Ovary (tissue), 3 donors: ENCODE measurements at regions not wholly inside any gene's neighbourhood (a gene's known extent, or its start where the extent isn't known, plus 50 kb on each side); places are given as distances from the start of the nearest gene placed in this dataset.

Source experiments
- POLR2A ChIP-seq: fragments of 450-650 bp; IDR thresholded peaks from one replicate; pipeline ENCODE4 v1.6.1; 2017; ENCODE audit warnings: antibody characterized with exemption, mild to moderate bottlenecking, moderate library complexity
- TF ChIP-seq, protein P1 (sequence below), 3 donors: fragments of 450-650 bp in 2 of 3; fragments of 200-600 bp in 1 of 3; IDR thresholded peaks; one replicate each; pipeline versions ENCODE4 v1.5.1 to v1.8.0; 2016 to 2022; ENCODE audit warnings: antibody characterized with exemption in 3 of 3, mild to moderate bottlenecking in 1 of 3
- donor health status: DM: no; HTN: no; CAD: no.

DNA sequence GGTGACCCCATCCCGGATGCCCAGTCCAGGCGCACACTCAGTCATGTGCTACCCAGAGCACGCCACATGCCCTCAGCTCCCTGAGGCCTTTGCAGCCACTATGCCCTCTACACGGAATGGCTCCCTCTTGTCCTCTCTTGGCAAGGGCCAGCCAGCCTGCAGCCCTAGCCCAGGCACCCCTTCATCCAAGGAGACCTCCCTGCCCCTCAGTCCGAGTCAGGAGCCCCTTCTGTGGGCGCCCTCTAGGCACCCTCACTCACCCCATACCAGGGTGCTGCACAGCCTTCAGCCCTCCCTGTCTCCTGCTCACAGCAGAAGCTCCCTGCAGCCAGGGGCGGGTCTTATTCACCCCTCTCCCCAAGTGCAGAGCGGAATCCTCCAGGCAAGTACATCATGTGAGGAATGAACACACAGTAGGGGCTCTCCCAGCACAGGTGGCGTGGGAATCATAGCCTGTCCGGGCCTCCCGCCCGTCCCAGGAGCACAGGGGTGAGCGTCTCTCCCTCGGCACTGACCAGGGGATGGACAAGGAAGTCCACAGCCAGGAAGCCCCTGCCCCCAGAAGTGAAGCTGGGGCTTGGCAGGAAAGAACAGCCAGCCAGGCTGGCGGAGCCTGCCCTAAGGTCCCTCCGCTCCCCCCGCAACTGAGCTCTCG is 186.9 kb downstream of the RBFOX3 start:
- TF ChIP-seq, protein P1, sequence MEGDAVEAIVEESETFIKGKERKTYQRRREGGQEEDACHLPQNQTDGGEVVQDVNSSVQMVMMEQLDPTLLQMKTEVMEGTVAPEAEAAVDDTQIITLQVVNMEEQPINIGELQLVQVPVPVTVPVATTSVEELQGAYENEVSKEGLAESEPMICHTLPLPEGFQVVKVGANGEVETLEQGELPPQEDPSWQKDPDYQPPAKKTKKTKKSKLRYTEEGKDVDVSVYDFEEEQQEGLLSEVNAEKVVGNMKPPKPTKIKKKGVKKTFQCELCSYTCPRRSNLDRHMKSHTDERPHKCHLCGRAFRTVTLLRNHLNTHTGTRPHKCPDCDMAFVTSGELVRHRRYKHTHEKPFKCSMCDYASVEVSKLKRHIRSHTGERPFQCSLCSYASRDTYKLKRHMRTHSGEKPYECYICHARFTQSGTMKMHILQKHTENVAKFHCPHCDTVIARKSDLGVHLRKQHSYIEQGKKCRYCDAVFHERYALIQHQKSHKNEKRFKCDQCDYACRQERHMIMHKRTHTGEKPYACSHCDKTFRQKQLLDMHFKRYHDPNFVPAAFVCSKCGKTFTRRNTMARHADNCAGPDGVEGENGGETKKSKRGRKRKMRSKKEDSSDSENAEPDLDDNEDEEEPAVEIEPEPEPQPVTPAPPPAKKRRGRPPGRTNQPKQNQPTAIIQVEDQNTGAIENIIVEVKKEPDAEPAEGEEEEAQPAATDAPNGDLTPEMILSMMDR (IDR thresholded peaks at IDR 0.05), result no peak
- TF ChIP-seq POLR2A, result no peak
